Testis (tissue), 2 donors: ENCODE measurements at regions not wholly inside any gene's neighbourhood (a gene's known extent, or its start where the extent isn't known, plus 50 kb on each side); places are given as distances from the start of the nearest gene placed in this dataset.

Source experiments
- DNase-seq: peaks from one replicate; pipeline ENCODE4 v3.0.0-alpha.2; 2019
- H3K27ac ChIP-seq, 2 donors: fragments of 200-600 bp; sonication (generic); one replicate each; pipeline ENCODE4 v1.5.1; 2019
- H3K27me3 ChIP-seq: fragments of 200-600 bp; sonication (generic); one replicate; pipeline ENCODE4 v1.5.1; 2019
- H3K36me3 ChIP-seq: fragments of 200-600 bp; sonication (generic); one replicate; pipeline ENCODE4 v1.5.1; 2017; ENCODE audit warnings: low read depth; ENCODE audit errors: missing control alignments
- H3K4me1 ChIP-seq: fragments of 200-600 bp; sonication (generic); one replicate; pipeline ENCODE4 v1.5.1; 2019
- H3K4me3 ChIP-seq, 2 donors: fragments of 200-600 bp; sonication (generic); one replicate each; pipeline ENCODE4 v1.5.1; 2017 to 2019
- H3K9me3 ChIP-seq: fragments of 200-600 bp; sonication (generic); one replicate; pipeline ENCODE4 v1.5.1; 2017
- CTCF ChIP-seq, 3 experiments: fragments of 450-650 bp in 2 of 3; fragments of 200-600 bp in 1 of 3; sonication (generic) in 1 of 3; IDR thresholded peaks; one replicate each; pipeline ENCODE4 v1.5.1; 2016 to 2019; ENCODE audit warnings: antibody characterized with exemption in 3 of 3, mild to moderate bottlenecking in 2 of 3, moderate library complexity in 1 of 3
- POLR2A ChIP-seq: fragments of 450-650 bp; IDR thresholded peaks from one replicate; pipeline ENCODE4 v1.6.1; 2017; ENCODE audit warnings: antibody characterized with exemption, mild to moderate bottlenecking, moderate library complexity
- WGBS, 2 donors: methylation state at CpG; one replicate each; pipeline ENCODE4 v1.1.5; 2018; 5-methylcytosine and 5-hydroxymethylcytosine counted together
- intact Hi-C: fragments of 100-400 bp; cut with DNase I; formaldehyde crosslinking; loops from one replicate; pipeline ENCODE4 v1.15.1; 2023; ENCODE audit warnings: low total_unique reads

- no peak for DNase-seq
- intact Hi-C loops = no loop called here
- H3K27ac ChIP-seq = no peak overlapping the region
- no peaks in the 10 kb centered on the region for H3K4me1 ChIP-seq
- 76 to 92% methylated on average over 2 of the region's 2 CpGs for WGBS, 2 donors
- no peak overlapping the region for H3K4me3 ChIP-seq
- H3K9me3 ChIP-seq = no peaks in the 10 kb centered on the region
- TF ChIP-seq CTCF (IDR thresholded peaks at IDR 0.05) = no peak
- H3K27me3 ChIP-seq = no peaks in the 10 kb centered on the region
- no peaks in the 10 kb centered on the region for H3K36me3 ChIP-seq
Observed at GRCh38 chr13:56012644-56013043, 1128.1 kb upstream of the PRR20A start.

- H3K4me1 ChIP-seq = no peaks in the 10 kb centered on the region
- intact Hi-C loops = no loop called here
- H3K36me3 ChIP-seq = no peaks in the 10 kb centered on the region
- H3K27me3 ChIP-seq = no peaks in the 10 kb centered on the region
- DNase-seq = no peak
- TF ChIP-seq POLR2A (no peak), CTCF (IDR thresholded peaks at IDR 0.05) (no peak)
- no peak overlapping the region for H3K4me3 ChIP-seq
- 48 to 50% methylated on average over 2 of the region's 2 CpGs for WGBS, 2 donors
- H3K27ac ChIP-seq = no peak overlapping the region
- no peaks in the 10 kb centered on the region for H3K9me3 ChIP-seq
Observed at GRCh38 chr13:56015919-56016318, 1124.8 kb upstream of the PRR20A start.

- Histone ChIP-seq H3K4me3 (no peak overlapping the region), H3K36me3 (no peaks in the 10 kb centered on the region), H3K27me3 (no peaks in the 10 kb centered on the region), H3K9me3 (no peaks in the 10 kb centered on the region), H3K27ac (no peak overlapping the region), H3K4me1 (no peaks in the 10 kb centered on the region)
- intact Hi-C loops = no loop called here
- TF ChIP-seq POLR2A (no peak), CTCF (IDR thresholded peaks at IDR 0.05) (no peak)
- DNase-seq = no peak
- 89 to 93% methylated on average over 4 to 5 of the region's 5 CpGs for WGBS, 2 donors
Observed at GRCh38 chr13:56019606-56020005, 1121.1 kb upstream of the PRR20A start.

DNA sequence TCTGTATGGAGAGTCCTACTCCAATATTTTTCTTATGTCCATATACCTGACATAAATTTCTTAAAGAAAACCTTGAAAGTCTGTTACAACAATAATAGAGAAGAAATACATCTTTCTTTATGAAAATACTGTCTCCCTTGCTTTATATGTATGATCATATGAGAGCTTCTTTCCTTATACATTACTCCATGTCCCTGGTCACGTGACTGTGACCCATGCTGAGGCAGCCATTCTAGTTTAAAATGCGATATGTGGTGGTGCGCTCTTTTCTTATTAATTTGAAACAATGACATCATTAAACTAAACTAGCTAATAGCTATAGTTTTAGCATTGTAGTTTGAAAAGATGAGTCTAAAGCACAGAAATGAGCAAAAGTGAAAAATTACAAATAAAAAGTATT lies 1120.3 kb upstream of the PRR20A start:
- 87 to 96% methylated on average over 3 of the region's 3 CpGs for WGBS, 2 donors
- DNase-seq = no peak
- Histone ChIP-seq H3K36me3 (no peaks in the 10 kb centered on the region), H3K4me1 (no peaks in the 10 kb centered on the region), H3K4me3 (no peak overlapping the region), H3K27me3 (no peaks in the 10 kb centered on the region), H3K27ac (no peak overlapping the region), H3K9me3 (no peaks in the 10 kb centered on the region)
- no peak for TF ChIP-seq POLR2A
- TF ChIP-seq CTCF (IDR thresholded peaks at IDR 0.05) = no peak
- intact Hi-C loops = no loop called here

DNA sequence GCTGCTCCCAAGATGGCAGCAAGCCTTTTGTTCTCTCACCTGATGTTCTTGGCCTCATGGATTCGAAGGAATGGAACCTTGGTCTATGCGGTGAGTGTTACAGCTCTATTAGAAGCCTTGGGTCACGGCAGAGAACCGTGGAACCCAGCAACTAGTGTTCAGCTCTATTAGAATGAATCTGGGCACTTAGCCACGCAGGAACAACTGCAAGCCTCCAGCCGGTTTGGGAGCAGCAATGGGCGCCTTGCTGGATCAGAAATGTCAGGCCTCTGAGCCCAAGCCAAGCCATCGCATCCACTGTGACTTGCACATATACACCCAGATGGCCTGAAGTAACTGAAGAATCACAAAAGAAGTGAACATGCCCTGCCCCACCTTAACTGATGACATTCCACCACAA lies 1100.7 kb upstream of the PRR20A start:
- Histone ChIP-seq H3K27me3 (no peaks in the 10 kb centered on the region), H3K36me3 (no peaks in the 10 kb centered on the region), H3K4me1 (no peaks in the 10 kb centered on the region), H3K9me3 (no peaks in the 10 kb centered on the region), H3K4me3 (no peak overlapping the region), H3K27ac (no peak overlapping the region)
- intact Hi-C loops = no loop called here
- DNase-seq = no peak
- 93 to 95% methylated on average over 8 of the region's 8 CpGs for WGBS, 2 donors
- TF ChIP-seq CTCF (IDR thresholded peaks at IDR 0.05) (no peak), POLR2A (no peak)
